PC-3 (cell line): ENCODE measurements at regions not wholly inside any gene's neighbourhood (a gene's known extent, or its start where the extent isn't known, plus 50 kb on each side); places are given as distances from the start of the nearest gene placed in this dataset.

Experiments used
- ATAC-seq: fragments of 200-7000 bp; cut with Tn5 transposase; 2 replicates; pipeline ENCODE4 v1.9.1; 2020; ENCODE audit warnings: mild to moderate bottlenecking, moderate library complexity
- BruUV-seq: library from RNA; stranded (reverse); fragments of 400-500 nt; replicated peaks from 2 replicates; lab custom pipeline; 2021; lab: Mats Ljungman, UMichigan
- CTCF ChIA-PET: fragments of 300-600 bp; sonication (Branson Sonifier 250); formaldehyde crosslinking; loops from one replicate; lab custom pipeline; 2022; ENCODE audit warnings: antibody characterized with exemption; lab: Charles Lee
- POLR2A ChIA-PET: fragments of 300-600 bp; sonication (Branson Sonifier 250); formaldehyde crosslinking; loops from one replicate; lab custom pipeline; 2022; ENCODE audit warnings: antibody characterized with exemption; ENCODE audit not compliant: unreplicated experiment; lab: Charles Lee
- DNase-seq: peaks from one replicate; pipeline ENCODE4 v3.0.0-alpha.2; 2015
- H2AFZ ChIP-seq: fragments of 300-600 bp; sonication (generic); 2 replicates; pipeline ENCODE4 v1.6.0; 2016; ENCODE audit warnings: antibody characterized with exemption, low read length
- H3F3A ChIP-seq: fragments of 300-600 bp; sonication (generic); one replicate; pipeline ENCODE4 v1.6.0; 2017; ENCODE audit warnings: antibody characterized with exemption, low read length, control low read depth, mild to moderate bottlenecking; ENCODE audit not compliant: unreplicated experiment
- H3K27ac ChIP-seq: fragments of 300-600 bp; sonication (generic); 2 replicates; pipeline ENCODE4 v1.5.1; 2016; ENCODE audit warnings: mild to moderate bottlenecking, low read length
- H3K27me3 ChIP-seq: fragments of 300-600 bp; sonication (generic); 2 replicates; pipeline ENCODE4 v1.6.1; 2016; ENCODE audit warnings: low read length, mixed read lengths
- H3K36me3 ChIP-seq: fragments of 300-600 bp; sonication (generic); 2 replicates; pipeline ENCODE4 v1.6.1; 2016; ENCODE audit warnings: low read depth, mixed run types, low read length, mixed read lengths
- H3K4me1 ChIP-seq: fragments of 300-600 bp; sonication (generic); 2 replicates; pipeline ENCODE4 v1.5.1; 2016; ENCODE audit warnings: low read length; ENCODE audit not compliant: insufficient read depth
- H3K4me2 ChIP-seq: fragments of 300-600 bp; sonication (generic); 2 replicates; pipeline ENCODE4 v1.6.0; 2016; ENCODE audit warnings: low read length
- H3K4me3 ChIP-seq: fragments of 300-600 bp; sonication (generic); 2 replicates; pipeline ENCODE4 v1.5.1; 2016; ENCODE audit warnings: mild to moderate bottlenecking, low read length, mixed read lengths
- H3K79me2 ChIP-seq: fragments of 300-600 bp; sonication (generic); 2 replicates; pipeline ENCODE4 v1.6.1; 2017; ENCODE audit warnings: low read length, mixed read lengths
- H3K9ac ChIP-seq: fragments of 300-600 bp; sonication (generic); 2 replicates; pipeline ENCODE4 v1.6.0; 2016; ENCODE audit warnings: mild to moderate bottlenecking, low read length
- H3K9me2 ChIP-seq: fragments of 300-600 bp; sonication (generic); replicated peaks from 2 replicates; pipeline ENCODE4 v1.6.1; 2016; ENCODE audit warnings: mixed run types, low read length, mixed read lengths
- H3K9me3 ChIP-seq: fragments of 300-600 bp; sonication (generic); 2 replicates; pipeline ENCODE4 v1.6.1; 2016; ENCODE audit warnings: low read length, mixed read lengths
- H4K20me1 ChIP-seq: fragments of 300-600 bp; sonication (generic); 2 replicates; pipeline ENCODE4 v1.6.1; 2016; ENCODE audit warnings: low read length, mixed read lengths
- EZH2 ChIP-seq: fragments of 300-600 bp; sonication (generic); IDR thresholded peaks from one replicate; pipeline ENCODE4 v1.6.1; 2017; ENCODE audit warnings: antibody characterized with exemption, mild to moderate bottlenecking, low read length; ENCODE audit not compliant: unreplicated experiment
- EZH2phosphoT487 ChIP-seq: fragments of 300-600 bp; sonication (generic); IDR thresholded peaks from 2 replicates; pipeline ENCODE4 v1.6.1; 2018; ENCODE audit warnings: mild to moderate bottlenecking, antibody characterized with exemption, low read length, borderline replicate concordance
- intact Hi-C: fragments of 100-400 bp; cut with micrococcal nuclease; formaldehyde crosslinking; loops from 2 replicates; pipeline ENCODE4 v1.9.0; 2023
- TF ChIP-seq, protein P1 (sequence below): fragments of 300-600 bp; sonication (generic); conservative IDR thresholded peaks from 2 replicates; pipeline ENCODE4 v1.5.1; 2017; ENCODE audit warnings: antibody characterized with exemption, low read depth, mild to moderate bottlenecking, low read length

DNA sequence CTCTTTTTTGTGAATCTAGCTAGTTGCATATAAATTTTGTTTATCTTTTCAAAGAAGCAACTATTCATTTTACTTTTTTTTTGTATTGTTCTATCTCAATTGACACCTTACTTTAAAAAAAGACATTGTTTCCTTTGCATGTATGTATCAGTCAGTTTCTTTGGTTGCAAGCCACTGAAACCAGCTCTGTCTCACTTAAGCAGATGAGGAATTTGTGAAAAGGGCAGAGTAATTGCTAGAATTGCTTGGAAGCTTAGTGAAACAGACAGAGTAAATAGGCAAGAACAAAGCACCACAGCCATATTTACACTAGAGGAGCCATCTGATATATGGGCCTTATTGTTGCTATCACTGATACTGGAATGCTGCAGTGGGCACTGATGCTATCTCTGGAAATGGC, 231.4 kb upstream of the KLF8 start:
- Histone ChIP-seq H3K4me3 (no peak overlapping the region), H3K9me2 (no peaks in the 10 kb centered on the region), H3K79me2 (no peaks in the 10 kb centered on the region), H4K20me1 (no peaks in the 10 kb centered on the region), H3K9me3 (no peaks in the 10 kb centered on the region), H3F3A (no peaks in the 10 kb centered on the region), H3K9ac (no peak overlapping the region), H3K4me1 (no peaks in the 10 kb centered on the region), H3K27ac (no peak overlapping the region), H3K36me3 (no peaks in the 10 kb centered on the region), H3K27me3 (no peaks in the 10 kb centered on the region), H2AFZ (no peak overlapping the region), H3K4me2 (no peak overlapping the region)
- DNase-seq = no peak
- BruUV-seq = no TSS peak
- no peak for ATAC-seq
- TF ChIP-seq EZH2phosphoT487 (no peak), EZH2 (no peak)
- TF ChIP-seq, protein P1, sequence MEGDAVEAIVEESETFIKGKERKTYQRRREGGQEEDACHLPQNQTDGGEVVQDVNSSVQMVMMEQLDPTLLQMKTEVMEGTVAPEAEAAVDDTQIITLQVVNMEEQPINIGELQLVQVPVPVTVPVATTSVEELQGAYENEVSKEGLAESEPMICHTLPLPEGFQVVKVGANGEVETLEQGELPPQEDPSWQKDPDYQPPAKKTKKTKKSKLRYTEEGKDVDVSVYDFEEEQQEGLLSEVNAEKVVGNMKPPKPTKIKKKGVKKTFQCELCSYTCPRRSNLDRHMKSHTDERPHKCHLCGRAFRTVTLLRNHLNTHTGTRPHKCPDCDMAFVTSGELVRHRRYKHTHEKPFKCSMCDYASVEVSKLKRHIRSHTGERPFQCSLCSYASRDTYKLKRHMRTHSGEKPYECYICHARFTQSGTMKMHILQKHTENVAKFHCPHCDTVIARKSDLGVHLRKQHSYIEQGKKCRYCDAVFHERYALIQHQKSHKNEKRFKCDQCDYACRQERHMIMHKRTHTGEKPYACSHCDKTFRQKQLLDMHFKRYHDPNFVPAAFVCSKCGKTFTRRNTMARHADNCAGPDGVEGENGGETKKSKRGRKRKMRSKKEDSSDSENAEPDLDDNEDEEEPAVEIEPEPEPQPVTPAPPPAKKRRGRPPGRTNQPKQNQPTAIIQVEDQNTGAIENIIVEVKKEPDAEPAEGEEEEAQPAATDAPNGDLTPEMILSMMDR = no peak
- intact Hi-C loops = no loop called here
- ChIA-PET CTCF (no interaction called here), POLR2A (no interaction called here)

GRCh38 chrX:56025872-56026571, 206.1 kb upstream of the KLF8 start:
- ChIA-PET CTCF (no interaction called here), POLR2A (no interaction called here)
- no peak overlapping the region for H3K4me2 ChIP-seq
- H3K4me3 ChIP-seq = no peak overlapping the region
- TF ChIP-seq, protein P1 = no peak
- TF ChIP-seq EZH2phosphoT487 = no peak
- no peak for TF ChIP-seq EZH2
- intact Hi-C loops = no loop called here
- DNase-seq (no peak), ATAC-seq (no peak)
- H3F3A ChIP-seq = no peaks in the 10 kb centered on the region
- no peaks in the 10 kb centered on the region for H3K36me3 ChIP-seq
- H3K79me2 ChIP-seq = no peaks in the 10 kb centered on the region
- H3K27ac ChIP-seq = no peak overlapping the region
- H3K27me3 ChIP-seq = no peaks in the 10 kb centered on the region
- no peak overlapping the region for H3K9ac ChIP-seq
- H3K4me1 ChIP-seq = no peaks in the 10 kb centered on the region
- no peaks in the 10 kb centered on the region for H3K9me3 ChIP-seq
- H2AFZ ChIP-seq = no peak overlapping the region
- H4K20me1 ChIP-seq = no peaks in the 10 kb centered on the region
- H3K9me2 ChIP-seq = no peaks in the 10 kb centered on the region
- no TSS peak for BruUV-seq

DNA sequence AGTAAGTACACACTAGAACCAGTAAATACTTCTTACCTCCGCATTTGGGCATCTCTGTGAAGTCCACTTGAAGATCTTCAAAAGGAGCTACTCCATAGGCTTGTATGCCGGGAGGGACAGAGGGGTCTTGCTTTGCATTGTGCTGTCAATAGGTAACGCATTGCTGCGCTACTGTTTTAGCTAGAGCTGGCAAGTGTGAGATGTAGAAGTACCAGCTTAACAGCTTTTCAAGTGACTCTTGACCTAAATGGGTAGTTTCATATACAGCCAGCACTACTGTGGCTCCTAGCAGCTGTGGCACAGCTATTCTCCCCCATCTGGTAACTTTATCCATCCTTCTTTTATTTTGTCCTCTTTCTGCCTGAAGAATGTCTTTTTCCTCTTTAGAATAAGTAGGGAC, 205.3 kb upstream of the KLF8 start:
- CTCF ChIA-PET = no interaction called here
- BruUV-seq = no TSS peak

More for the DNA sequence above, 205.3 kb upstream of the KLF8 start:
- intact Hi-C loops = no loop called here
- no peaks in the 10 kb centered on the region for H3F3A ChIP-seq
- no peak overlapping the region for H3K9ac ChIP-seq
- no peaks in the 10 kb centered on the region for H4K20me1 ChIP-seq
- no peak overlapping the region for H2AFZ ChIP-seq
- no peak for TF ChIP-seq EZH2
- TF ChIP-seq EZH2phosphoT487 = no peak
- TF ChIP-seq, protein P1 = no peak
- no peaks in the 10 kb centered on the region for H3K9me2 ChIP-seq
- no peaks in the 10 kb centered on the region for H3K79me2 ChIP-seq
- DNase-seq (no peak), ATAC-seq (no peak)
- H3K27ac ChIP-seq = no peak overlapping the region
- no peaks in the 10 kb centered on the region for H3K27me3 ChIP-seq
- POLR2A ChIA-PET = no interaction called here
- H3K36me3 ChIP-seq = no peaks in the 10 kb centered on the region
- H3K9me3 ChIP-seq = no peaks in the 10 kb centered on the region
- H3K4me3 ChIP-seq = no peak overlapping the region
- no peaks in the 10 kb centered on the region for H3K4me1 ChIP-seq
- no peak overlapping the region for H3K4me2 ChIP-seq
